Epidermal melanocyte (primary cell): ENCODE measurements at regions not wholly inside any gene's neighbourhood (a gene's known extent, or its start where the extent isn't known, plus 50 kb on each side); places are given as distances from the start of the nearest gene placed in this dataset.
"Not testable (repeated sequence)": the region's sequence is repeated elsewhere in the genome, so short reads cannot be mapped to it uniquely, and the experiment has no call there.

ENCODE experiments used
- DNase-seq: peaks from one replicate; pipeline ENCODE4 v3.0.0; 2011; ENCODE audit warnings: low spot score; ENCODE audit not compliant: insufficient read length

- DNase-seq = peak; percentile 57
Observed at GRCh38 chr10:118423800-118424442, 81.8 kb upstream of the FAM204A start.

DNA sequence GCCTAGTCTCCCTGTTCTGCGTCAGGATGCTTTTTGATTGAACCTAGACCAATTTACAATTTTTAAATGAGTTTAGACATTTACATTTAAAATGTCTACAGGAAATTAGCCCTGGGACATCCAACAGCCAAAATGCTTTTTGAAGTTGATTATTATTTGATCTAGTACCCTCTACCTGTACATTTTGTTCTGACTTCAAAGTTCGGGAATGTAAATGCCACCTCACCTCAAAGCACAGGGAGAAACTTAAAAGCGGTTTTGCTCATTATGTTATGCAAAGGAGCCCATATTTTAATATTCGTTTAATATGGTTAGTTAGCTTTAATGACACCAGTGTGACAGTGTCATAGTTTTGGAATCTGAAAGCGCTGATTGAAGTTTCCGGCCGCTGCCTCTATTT is 80.1 kb upstream of the FAM204A start:
- DNase-seq = no peak

DNA sequence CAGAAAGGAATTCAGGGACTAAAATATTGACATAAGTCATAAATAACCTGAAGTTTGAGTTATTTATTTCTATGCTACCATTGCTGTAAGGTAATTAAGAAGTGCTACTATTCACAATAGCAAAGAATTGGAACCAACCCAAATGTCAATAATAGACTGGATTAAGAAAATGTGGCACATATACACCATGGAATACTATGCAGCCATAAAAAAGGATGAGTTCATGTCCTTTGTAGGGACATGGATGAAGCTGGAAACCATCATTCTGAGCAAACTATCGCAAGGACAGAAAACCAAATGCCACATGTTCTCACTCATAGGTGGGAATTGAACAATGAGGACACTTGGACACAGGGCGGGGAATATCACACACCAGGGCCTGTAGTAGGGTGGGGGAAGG is 77.9 kb upstream of the FAM204A start:
- not testable (repeated sequence) for DNase-seq

GRCh38 chr10:118412932-118413331 is 70.8 kb upstream of the FAM204A start:
- no peak for DNase-seq

GRCh38 chr10:118412132-118412760 is 70.1 kb upstream of the FAM204A start:
- DNase-seq = no peak

- no peak for DNase-seq
Observed at GRCh38 chr10:118409295-118409694, 67.2 kb upstream of the FAM204A start.

- no peak for DNase-seq
Observed at GRCh38 chr10:118408181-118408580, 66.1 kb upstream of the FAM204A start.

GRCh38 chr10:118407777-118408176 is 65.7 kb upstream of the FAM204A start:
- DNase-seq = no peak

- no peak for DNase-seq
Observed at GRCh38 chr10:118407026-118407425, 64.9 kb upstream of the FAM204A start.

GRCh38 chr10:118405928-118406327 is 63.8 kb upstream of the FAM204A start:
- DNase-seq = no peak

GRCh38 chr10:118403967-118404366 is 61.8 kb upstream of the FAM204A start:
- DNase-seq = no peak

GRCh38 chr10:118401708-118402193 is 59.6 kb upstream of the FAM204A start:
- DNase-seq = no peak

DNA sequence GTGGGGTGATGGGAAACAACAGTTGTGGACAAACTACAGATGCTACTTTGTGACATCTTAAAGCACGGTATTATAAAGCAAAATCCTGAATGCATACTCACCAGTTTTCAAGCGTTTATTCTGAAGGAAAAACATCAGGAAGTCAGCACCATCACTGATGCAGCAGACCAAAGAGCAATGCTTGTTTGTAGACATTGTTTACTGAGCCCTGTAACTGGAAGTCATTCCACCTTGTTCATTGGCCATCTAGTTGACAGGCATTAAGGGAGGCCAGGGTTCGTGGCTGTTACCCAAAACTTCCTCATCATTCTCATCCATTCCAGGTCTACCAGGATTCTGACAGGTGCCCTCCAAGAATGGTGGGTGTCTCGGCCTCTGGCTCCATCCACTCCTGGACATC is 55.3 kb upstream of the FAM204A start:
- DNase-seq = no peak

GRCh38 chr10:118395947-118396346 is 53.8 kb upstream of the FAM204A start:
- DNase-seq = no peak

GRCh38 chr10:118394301-118395200 is 52.4 kb upstream of the FAM204A start:
- no peak for DNase-seq

DNA sequence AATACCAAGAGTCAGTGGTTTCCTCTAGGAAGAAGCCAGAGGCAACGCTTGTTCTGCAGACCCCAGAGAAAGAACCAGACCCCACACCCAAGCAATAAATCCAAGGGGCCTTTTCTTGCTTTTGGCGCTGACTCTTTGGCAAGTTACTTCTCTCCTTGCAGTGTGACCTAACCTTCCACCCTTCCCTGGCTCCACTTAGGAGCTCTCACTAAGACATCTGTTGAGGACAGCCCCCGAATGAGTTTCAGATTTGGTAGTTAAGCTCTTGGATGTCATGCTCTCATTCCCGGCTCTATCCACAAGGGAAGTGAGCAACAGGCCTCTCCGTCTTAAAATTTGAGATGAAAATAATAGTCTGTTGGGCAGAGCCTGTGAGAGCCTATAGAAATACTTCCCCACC is 50.6 kb upstream of the FAM204A start:
- no peak for DNase-seq
